ENCODE measurements at regions not wholly inside any gene's neighbourhood (a gene's known extent, or its start where the extent isn't known, plus 50 kb on each side); places are given as distances from the start of the nearest gene placed in this dataset.
"Not testable (repeated sequence)": the region's sequence is repeated elsewhere in the genome, so short reads cannot be mapped to it uniquely, and the experiment has no call there.

GRCh38 chr6:28638787-28639430 lies 113.2 kb downstream of the GPX5 start:
- peaks cover 37 to 70% of the 10 kb centered on the region in 2 donors for H3K27me3 ChIP-seq
- peaks cover 0 to 7% of the 10 kb centered on the region in 2 donors for H3K9me3 ChIP-seq
- H3K27ac ChIP-seq = no peak overlapping the region
- DNase-seq (no peak), ATAC-seq (no peak)
- H3K4me3 ChIP-seq = no peak overlapping the region
- H3K36me3 ChIP-seq = no peaks in the 10 kb centered on the region
- H3K4me1 ChIP-seq = no peaks in the 10 kb centered on the region
- TF ChIP-seq CTCF (IDR thresholded peaks at IDR 0.05) = no peak
- intact Hi-C loops (cut with DNase I) = no loop called here

- H3K9me3 ChIP-seq = not testable (repeated sequence)
Observed at GRCh38 chr6:28639445-28640290, 114.0 kb downstream of the GPX5 start.

GRCh38 chr6:28643017-28643740 lies 117.5 kb downstream of the GPX5 start:
- DNase-seq = no peak
- Histone ChIP-seq H3K27ac (no peak overlapping the region), H3K4me3 (no peak overlapping the region), H3K36me3 (no peaks in the 10 kb centered on the region), H3K9me3 (peaks cover 0 to 7% of the 10 kb centered on the region in 2 donors), H3K27me3 (peaks cover 6 to 70% of the 10 kb centered on the region in 2 donors), H3K4me1 (no peaks in the 10 kb centered on the region)
- no peak for TF ChIP-seq CTCF (IDR thresholded peaks at IDR 0.05)
- ATAC-seq = no peak
- intact Hi-C loops (cut with DNase I) = no loop called here

More at GRCh38 chr6:28639445-28640290, 114.0 kb downstream of the GPX5 start:
- DNase-seq; intact Hi-C loops (cut with DNase I); H3K4me1 ChIP-seq; ATAC-seq; H3K4me3 ChIP-seq; H3K36me3 ChIP-seq; H3K27ac ChIP-seq: not testable (repeated sequence)
- peaks cover 29 to 70% of the 10 kb centered on the region in 2 donors for H3K27me3 ChIP-seq

GRCh38 chr6:28646650-28647049 lies 121.0 kb downstream of the GPX5 start:
- no peak for DNase-seq
- intact Hi-C loops (cut with DNase I) = no loop called here
- H3K9me3 ChIP-seq = no peaks in the 10 kb centered on the region
- peaks cover 19 to 92% of the 10 kb centered on the region in 2 donors for H3K27me3 ChIP-seq
- no peaks in the 10 kb centered on the region for H3K36me3 ChIP-seq
- TF ChIP-seq CTCF (IDR thresholded peaks at IDR 0.05) = no peak
- no peak overlapping the region for H3K4me3 ChIP-seq
- no peak for ATAC-seq
- H3K27ac ChIP-seq = no peak overlapping the region
- no peaks in the 10 kb centered on the region for H3K4me1 ChIP-seq

- intact Hi-C loops (cut with DNase I) = no loop called here
- H3K9me3 ChIP-seq = no peaks in the 10 kb centered on the region
- no peaks in the 10 kb centered on the region for H3K36me3 ChIP-seq
- H3K4me3 ChIP-seq = peak overlapping the region; percentile 29 to 32
- TF ChIP-seq CTCF (IDR thresholded peaks at IDR 0.05) = no peak
- H3K4me1 ChIP-seq = no peaks in the 10 kb centered on the region
- DNase-seq (peak in 3 of 4 donors; percentile 43 to 85 (median 84)), ATAC-seq (peak; percentile 60)
- H3K27ac ChIP-seq = peak overlapping the region in 1 of 2 donors; percentile 13
- H3K27me3 ChIP-seq = peaks cover 19 to 87% of the 10 kb centered on the region in 2 donors
Observed at GRCh38 chr6:28648035-28648877, 122.6 kb downstream of the GPX5 start.
